ENCODE measurements at regions not wholly inside any gene's neighbourhood (a gene's known extent, or its start where the extent isn't known, plus 50 kb on each side); places are given as distances from the start of the nearest gene placed in this dataset.
"Not testable (repeated sequence)": the region's sequence is repeated elsewhere in the genome, so short reads cannot be mapped to it uniquely, and the experiment has no call there.

DNA sequence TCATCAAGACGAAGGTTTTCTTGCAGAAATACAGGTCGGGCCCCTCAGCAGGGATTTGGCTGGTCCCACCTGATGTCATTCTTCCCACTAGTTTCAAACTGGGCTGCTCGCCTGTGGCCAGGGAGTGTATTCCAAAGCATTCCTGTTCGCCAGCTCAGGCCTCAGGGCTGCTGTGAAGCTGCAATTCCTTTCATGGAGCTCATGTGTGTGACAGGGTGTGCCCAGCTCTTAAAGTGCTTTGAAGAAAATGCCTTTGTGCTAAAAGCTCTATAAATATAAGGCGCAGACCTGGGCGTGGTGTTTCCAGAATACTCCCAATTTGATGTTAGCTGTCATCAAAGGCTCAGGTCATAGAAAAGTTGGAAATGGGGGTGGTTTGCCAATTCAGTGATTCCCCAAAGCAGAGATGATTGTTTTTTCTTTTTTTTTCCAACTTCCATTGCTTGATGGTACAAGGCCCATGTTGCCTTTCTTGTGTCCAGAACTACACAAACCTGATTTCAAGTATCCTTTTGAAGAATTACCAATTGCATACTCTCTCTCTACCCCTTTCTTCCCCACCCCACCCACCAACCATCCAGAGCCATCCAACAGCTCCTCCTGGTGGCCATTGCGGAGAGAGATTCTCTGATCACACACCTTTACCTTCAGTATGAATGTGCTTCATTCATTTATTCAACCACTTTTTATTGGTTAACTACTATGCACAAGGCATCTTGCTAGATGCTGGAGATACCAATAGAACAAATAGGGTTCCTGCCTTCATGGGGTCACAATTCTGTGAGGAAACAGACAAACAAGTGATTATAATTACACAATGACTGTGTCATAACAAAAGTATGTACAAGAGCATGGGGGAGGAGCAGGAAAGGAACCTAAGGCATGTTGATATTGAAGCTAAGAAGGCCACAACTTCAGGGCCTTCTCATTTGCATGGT, 297.3 kb upstream of the LYZL1 start:
- no peak for DNase-seq (ENCODE audit: low read depth, low spot score)

DNA sequence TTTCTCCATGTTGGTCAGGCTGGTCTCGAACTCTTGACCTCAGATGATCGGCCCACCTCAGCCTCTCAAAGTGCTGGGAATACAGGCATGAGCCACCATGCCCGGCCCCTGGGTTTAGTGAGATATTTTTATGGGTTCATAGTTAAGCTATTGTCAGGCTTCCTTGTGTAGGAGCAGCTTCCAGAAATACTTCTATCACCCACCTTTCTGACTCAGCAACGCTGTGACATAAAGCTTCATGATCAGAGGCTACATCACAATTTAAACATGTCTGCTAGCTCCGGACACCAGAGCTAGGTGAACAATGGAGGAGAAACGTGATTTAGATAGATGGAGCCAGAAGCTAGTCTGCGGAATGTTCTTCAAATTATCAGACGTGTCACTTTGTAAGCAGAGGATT, 295.8 kb upstream of the LYZL1 start:
- no peak for DNase-seq (ENCODE audit: low read depth, low spot score)

DNA sequence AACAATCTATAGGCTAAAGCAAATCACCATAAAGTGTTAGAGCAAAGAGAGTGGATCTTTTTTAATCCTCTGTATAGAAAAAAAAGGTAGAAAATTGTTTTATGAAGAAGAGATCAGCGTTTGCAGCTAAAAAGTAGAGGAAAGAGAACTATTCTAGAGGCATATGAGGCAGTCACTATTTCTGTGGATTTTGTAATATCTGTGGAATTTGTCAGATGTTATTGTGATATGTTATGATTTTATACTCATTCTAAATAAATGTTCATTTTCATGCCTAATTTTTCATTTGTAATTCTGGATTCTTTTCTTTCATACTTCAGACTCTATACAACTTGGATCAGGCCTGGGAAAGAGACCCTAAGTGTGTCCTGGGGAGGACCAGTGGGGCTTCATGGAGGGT, 295.0 kb upstream of the LYZL1 start:
- no peak for DNase-seq (ENCODE audit: low read depth, low spot score)

DNA sequence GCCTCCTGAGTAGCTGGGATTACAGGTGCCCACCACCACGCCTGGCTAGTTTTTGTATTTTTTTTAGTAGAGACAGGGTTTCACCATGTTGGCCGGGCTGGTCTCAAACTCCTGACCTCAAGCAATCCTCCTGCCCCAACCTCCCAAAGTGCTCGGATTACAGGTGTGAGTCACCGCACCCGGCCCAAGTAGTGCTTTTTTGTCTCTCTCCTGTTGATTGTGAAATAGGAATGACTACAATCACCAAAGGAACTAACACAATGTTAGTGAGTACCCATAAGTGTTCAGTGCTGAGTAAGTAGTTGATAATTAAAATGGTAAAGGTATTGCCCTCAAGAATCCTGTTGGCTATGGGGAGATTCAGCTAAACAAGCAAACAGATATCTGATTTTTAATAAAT, 294.1 kb upstream of the LYZL1 start:
- DNase-seq (ENCODE audit: low read depth, low spot score): not testable (repeated sequence)

DNA sequence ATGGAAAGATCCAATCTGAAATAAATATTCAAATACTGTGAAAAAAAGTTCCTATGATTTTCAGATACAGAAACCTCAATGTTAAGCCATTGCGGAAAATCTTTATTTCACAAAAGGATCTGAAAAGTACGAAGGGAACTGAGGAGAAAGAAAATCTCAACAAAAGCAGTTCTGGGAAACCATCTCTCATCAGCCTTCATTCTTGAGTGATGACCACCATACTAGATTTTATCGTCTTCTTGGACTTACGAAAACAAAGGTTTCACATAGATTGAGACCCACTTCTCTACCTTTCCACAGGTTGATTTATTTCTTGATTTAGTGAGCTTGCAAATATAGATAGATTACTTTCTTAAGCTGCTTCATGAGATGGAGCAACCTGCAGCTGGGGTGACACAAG, 293.4 kb upstream of the LYZL1 start:
- DNase-seq (ENCODE audit: low read depth, low spot score): no peak

DNA sequence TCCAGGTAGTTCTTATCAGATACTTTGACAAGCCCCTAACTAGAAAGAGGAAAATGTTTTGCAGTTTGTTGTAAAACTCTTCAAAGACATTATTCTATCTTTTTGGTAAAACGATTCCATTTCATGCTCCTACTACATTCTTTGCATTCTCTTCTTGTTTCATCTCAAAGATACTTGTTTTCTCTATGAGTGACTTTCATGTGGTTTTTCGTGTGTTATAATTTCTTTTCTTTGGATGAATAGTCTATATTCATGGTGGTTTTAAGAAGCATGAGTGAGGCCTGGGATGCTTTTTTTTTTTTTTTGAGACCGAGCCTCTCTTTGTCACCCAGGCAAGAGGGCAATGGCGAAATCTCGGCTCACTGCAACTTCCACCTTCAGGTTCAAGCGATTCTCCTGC, 292.5 kb upstream of the LYZL1 start:
- no peak for DNase-seq (ENCODE audit: low read depth, low spot score)

DNA sequence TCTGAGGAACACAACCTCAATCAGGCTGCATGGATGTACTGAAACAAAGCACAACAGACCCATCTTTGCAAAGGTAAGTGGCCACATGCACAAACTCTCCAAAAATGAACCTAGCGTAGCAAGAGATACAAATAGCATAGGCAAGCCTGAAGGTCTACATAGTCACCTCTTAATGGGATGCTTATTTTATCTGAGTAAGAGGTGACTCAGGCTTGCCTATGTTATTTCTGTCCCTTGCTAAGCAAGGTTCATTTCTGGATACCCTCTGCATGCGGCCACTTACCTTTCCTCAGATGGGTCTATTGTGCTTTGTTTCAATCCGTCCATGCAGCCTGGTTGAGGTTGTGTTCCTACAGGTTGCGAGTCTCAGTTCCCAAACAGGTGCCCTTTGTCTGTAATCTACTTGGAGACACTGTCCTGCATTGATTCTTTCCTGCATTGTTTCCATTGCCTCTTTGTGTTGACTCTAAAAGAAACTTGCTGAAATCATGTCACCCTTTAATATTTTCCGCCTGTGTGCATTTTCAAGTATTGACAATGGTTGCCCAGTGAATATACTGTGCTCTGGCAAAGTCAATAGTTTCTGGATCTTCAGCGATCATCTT, 291.8 kb upstream of the LYZL1 start:
- DNase-seq (ENCODE audit: low read depth, low spot score): no peak

DNA sequence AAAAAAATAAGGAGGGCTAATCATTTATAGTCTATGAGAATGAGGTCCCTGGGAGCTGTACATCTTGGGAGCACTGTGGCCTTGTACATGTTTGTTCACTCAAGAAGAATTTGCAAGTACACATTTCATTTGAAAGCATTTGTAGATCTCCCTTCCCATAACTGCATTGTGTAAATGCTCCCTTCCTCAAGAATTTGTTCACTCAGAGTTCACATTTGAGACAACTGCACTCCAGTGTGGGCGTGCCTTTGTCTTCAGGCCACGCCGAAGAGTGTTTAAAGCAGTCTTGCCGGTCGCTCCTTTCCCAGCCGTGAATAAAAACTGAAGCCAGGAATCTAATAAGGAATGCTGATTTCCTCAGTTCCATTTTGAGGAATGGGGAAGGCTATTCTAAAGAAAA, 291.1 kb upstream of the LYZL1 start:
- DNase-seq (ENCODE audit: low read depth, low spot score): no peak

DNA sequence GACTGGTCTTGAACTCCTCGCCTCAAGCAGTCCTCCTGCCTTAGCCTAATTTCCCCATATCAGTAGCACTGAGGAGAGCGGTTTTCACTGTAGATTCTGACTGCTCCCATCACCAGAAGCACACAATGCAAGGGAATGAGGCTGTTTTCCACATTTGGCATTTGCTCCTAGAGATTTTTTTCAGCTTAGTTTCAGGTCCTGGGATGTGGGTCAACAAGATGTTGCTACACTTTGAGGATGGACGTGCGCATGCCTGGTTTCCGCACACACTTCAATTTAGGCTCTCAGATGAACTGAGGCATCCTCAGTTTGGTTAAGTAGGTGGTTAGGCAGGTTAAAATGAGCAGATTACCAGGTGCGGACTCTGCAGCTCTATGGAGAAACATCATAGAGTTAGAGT, 287.1 kb upstream of the LYZL1 start:
- no peak for DNase-seq (ENCODE audit: low read depth, low spot score)

DNA sequence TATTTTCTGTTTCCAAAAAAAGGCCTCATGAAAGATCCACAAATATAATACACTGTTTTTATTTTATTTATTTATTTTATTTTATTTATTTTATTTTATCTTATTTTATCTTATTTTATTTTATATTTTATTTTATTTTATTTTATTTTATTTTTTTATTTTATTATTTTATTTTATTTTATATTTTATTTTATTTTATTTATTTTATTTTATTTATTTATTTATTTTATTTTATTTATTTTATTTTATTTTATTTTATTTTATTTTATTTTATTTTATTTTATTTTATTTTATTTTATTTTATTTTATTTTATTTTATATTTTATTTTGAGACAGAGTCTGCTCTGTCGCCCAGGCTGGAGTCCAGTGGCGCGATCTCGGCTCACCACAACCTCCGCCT, 285.9 kb upstream of the LYZL1 start:
- not testable (repeated sequence) for DNase-seq (ENCODE audit: low read depth, low spot score)

DNA sequence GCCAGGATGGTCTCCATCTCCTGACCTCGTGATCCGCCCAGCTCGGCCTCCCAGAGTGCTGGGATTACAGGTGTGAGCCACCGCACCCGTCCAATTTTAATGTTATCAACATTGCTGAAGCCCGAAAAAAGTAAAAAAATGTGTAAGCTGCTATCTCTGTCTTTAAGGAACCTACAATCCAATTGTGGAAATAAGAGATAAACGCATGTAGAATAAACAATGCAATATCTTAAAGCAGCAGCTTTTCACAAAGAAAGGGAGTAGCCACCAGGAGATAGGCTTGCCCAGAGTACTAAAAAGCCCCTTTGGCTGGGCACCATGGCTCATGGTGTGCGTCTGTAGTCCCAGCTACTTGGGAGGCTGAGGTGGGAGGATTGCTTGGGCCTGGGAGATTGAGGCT, 282.9 kb upstream of the LYZL1 start:
- DNase-seq (ENCODE audit: low read depth, low spot score): no peak

DNA sequence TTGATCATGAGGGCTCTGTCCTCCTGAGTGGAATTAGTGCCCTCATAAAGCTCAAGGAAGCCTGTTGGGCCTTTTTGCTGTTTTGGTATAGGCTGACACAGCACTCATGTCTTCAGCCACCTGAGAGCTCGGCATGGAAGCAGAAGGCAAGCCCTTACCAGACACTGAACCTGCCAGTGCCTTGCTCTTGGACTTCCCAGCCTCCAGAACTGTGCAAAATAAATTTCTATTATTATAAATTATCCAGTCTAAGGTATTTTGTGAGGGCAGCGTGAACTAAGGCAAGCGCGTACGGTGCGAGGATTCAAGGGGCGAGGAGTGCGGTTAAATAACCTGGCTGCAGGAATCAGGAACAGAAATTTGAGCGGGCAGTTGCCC, 281.5 kb upstream of the LYZL1 start:
- DNase-seq (ENCODE audit: low read depth, low spot score): no peak

DNA sequence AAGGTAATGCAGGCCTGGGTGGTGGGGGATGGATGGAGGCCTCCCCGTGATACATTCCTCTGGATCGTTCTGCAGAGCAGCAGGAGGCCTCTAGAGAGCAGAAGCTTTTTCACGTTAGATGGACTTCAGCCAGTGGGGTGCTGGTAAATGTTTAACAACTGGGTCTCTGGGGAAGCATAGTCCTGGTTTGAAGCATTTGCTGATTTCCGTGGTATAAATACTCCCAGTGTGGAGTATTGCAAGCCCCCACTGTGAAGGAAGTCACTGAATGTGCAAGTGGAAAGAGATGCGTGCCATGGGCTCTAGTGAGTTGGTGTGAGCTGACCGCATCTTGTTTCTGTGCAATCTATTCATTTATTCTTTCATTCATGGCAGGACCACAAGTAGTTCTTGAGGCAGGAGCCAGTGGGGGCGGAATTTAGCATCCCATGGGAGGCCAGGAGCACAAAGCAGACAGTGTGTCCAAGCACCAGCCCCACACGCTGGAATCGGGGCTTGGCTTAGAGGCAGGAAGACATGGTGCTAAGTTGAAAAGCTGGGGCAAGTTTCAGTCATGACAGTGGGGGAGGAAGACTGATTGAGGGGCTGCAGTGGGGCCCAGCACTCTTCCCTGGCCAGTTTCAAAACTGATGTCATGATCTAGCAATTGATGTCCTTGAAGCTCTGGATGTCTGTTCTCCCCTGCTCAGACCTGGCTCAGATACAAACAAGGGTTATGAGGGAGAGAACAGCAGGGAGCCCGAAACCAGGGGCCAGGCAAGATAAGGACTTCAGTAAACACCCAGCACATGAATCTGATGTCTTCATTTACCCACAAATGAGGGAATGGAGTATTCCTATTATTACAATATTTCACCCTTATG, 280.9 kb upstream of the LYZL1 start:
- peak; percentile 76 for DNase-seq (ENCODE audit: low read depth, low spot score)

DNA sequence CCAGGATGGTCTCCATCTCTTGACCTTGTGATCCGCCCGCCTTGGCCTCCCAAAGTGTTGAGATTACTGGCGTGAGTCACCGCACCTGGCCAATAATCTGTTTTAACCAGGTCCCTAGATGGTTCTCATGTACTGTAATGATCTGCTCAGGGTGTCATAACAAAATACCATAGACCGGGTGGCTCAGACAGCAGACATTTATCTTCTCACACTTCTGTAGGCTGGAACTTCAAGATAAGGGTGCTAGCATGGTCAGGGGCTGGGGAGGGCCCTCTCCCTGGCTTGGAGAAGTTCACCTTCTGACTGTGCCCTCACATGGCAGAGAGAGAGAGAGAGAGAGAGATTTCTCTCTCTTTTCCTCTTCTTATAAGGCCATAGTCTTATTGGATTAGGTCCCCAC, 279.4 kb upstream of the LYZL1 start:
- DNase-seq (ENCODE audit: low read depth, low spot score): no peak

DNA sequence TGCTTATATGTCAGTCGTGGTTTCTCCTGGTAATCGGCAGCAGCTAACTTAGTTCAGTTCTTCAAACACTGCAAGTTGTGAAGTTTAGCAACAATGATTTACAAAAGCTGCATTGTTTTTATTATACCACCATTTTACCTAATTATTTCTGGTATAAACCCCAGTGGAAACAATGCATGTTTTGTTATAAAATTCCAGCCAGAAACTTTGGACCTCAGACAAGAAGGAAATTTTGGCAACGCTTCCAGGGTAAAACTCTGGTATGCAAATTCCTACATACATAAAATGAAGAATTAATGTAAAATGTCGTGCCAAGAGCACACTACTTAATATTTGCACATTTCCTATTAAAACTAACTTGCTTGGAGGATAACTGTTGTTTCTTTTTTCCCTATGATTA, 277.4 kb upstream of the LYZL1 start:
- DNase-seq (ENCODE audit: low read depth, low spot score): no peak

DNA sequence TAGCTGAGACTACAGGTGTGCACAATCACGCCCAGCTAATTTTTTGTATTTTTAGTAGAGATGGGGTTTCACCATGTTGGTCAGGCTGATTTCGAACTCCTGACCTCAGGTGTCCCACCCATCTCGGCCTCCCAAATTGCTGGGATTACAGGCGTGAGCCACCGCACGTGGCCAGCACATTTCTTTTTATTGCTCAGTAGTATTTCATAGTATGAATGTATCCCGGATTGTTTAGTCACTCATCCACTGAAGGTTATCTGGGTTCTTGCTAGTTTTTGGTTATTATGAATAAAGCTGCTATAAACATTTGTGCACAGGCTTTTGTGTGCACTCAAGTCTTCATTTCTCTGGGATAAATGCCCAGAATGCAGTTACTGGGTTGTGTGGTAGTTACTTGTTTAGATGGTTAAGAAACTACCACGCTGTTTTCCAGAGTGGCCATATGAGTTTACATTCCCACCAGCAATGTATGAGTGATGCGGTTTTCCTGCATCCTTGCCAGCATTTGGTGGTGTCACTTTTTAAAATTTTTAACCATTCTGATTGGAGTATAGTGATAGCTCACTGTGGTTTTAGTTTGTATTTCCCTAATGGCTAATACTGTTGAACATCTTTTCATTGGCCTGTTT, 275.8 kb upstream of the LYZL1 start:
- no peak for DNase-seq (ENCODE audit: low read depth, low spot score)

DNA sequence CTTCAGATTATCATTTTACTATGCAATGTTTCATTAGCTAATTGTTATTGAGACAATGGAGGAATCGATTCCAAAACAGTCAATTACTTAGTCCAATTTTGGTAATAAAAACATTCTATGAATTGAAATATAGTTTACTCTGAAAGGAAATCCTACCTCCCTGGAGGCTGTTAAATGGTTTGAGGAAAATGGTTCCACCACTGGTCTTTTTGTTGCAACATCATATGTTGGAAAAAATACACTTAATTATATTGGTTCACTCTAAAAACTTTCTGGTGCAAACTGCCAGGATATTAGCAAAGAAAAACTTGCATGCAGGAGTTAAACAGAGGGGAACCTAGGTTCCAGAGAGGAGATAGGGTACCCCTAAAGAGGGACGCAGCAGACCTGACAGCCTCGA, 267.3 kb upstream of the LYZL1 start:
- no peak for DNase-seq (ENCODE audit: low read depth, low spot score)

DNA sequence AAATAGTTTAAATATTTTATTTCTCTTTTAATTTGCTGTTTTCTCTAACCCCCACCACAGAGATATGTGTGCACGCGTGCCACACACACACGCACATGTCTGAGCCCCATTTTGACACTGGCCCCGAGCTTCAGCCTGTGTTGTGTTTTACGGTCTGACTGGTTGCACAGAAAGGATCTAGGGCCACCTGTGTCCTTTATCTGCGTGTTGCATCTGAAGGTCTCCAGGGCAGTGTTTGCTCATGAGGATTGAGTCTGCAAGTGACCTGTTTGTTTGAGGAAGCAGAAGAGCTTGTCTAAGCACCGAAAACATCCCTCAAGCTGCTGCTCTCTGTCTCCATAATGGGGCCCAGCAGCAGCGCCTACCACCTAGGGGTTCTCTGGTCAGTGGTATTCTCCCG, 266.4 kb upstream of the LYZL1 start:
- no peak for DNase-seq (ENCODE audit: low read depth, low spot score)

DNA sequence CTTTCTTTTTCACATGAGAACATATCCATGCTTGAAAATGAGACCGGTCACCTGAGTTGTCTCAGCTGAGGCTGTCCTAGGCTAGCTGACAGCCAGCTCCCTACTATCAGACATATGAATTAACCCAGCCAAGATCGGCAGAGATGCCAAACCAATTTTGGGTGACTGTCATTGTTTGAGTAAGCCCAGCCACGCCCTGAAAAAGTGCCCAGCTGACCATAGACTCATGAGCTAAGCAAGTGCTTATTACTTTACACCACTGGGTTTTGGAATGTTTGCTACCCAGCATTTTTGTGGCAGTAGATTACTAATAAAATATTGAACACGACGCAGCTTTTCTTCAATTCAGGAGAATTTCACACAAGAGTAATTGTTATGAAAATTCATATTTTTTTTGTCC, 265.2 kb upstream of the LYZL1 start:
- DNase-seq (ENCODE audit: low read depth, low spot score): no peak

DNA sequence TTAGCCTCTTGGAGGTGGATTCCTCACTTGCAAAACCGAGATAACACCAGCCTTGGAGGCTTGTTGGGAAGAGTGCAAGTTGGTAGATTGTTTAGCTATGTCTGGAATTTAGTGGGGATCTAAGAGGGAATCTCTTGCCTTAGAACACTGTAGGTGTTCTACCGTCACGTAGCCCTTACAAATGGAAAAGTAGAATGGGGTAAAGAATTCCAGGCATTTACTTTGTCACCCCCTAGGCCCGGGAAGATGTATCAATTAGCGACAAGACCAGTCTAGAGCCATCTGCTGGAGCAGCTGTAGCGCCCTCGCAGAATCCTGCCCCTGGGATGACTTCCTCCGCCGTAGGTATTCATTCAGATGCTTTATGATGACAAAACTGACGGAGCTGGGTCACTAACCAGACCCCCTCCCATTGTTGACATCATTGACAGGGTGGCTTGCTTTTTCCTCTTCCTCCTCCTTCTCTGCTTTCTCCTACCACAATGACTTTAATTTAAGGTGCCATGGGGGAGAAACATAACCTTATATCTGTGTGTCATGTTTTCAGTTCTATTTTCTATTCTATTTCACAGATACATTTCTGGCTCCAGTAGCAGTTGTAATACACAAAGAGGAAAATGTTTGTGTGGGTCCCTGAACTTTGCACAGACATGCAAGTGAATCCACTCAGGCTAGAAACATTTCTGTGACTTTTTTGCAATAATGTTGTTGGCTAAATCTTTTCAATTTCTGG, 262.6 kb upstream of the LYZL1 start:
- no peak for DNase-seq (ENCODE audit: low read depth, low spot score)
